ENCODE measurements at regions not wholly inside any gene's neighbourhood (a gene's known extent, or its start where the extent isn't known, plus 50 kb on each side); places are given as distances from the start of the nearest gene placed in this dataset.

DNA sequence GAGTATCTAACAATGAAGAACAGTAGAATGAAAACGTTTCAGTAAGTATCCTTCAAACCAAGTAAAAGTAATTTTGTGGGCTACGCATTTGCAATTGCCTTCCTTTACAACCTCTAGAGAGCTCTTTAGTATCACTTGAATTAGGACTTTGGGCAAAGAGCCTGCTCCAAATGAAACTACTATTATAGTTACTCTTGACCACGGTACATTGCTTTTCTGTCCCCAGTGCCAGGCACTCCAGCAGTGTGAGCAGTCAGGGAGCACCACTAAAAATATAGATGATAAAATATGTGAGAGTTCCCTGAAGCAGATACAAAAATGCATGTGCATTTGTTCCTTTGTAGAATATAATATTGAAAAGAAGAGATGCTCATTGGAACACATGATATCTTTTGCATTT is 450.1 kb upstream of the MANEA start (continued):
- TF ChIP-seq ZIK1 (CRISPR knock-in tag; IDR thresholded peaks at IDR 0.05; ENCODE audit: borderline replicate concordance, low read depth), result no peak
- TF ChIP-seq ZNF274 (CRISPR knock-in tag; IDR thresholded peaks at IDR 0.05), result no peak
- TF ChIP-seq PRMT3 (CRISPR knock-in tag; IDR thresholded peaks at IDR 0.05; ENCODE audit: borderline replicate concordance, low read depth), result no peak

DNA sequence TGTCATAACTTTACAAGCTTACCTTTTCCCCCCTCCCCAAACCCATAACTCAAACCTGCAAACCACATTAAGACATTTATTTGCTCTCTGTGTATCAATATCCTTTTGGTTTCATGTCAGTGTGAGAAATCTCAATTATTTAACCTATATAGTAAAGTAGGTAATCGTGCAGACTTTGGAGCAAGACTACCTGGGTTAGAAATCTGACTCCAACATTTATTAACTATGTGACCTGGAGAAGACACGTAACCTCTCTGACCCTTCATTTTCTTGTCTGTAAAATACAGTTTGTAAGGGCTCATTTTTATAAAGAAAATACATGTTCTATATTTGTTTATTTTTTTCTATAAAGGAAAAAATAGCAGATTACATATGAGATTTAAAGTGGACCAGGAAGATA is 448.9 kb upstream of the MANEA start:
- Histone ChIP-seq H3K79me2 (ENCODE audit: insufficient read depth, low read length) (no peaks in the 10 kb centered on the region), H3K9me3 (ENCODE audit: low read length) (no peaks in the 10 kb centered on the region), H3K9ac (ENCODE audit: insufficient read depth, low read depth, low read length) (no peak overlapping the region), H3K27ac (ENCODE audit: extremely low read length, insufficient read depth, low read length) (no peak overlapping the region), H3K4me1 (ENCODE audit: insufficient read depth, low read length) (no peaks in the 10 kb centered on the region), H3K4me3 (replicated peaks in 1 of 3; ENCODE audit: insufficient read depth in 1 of 3, low read depth in 2 of 3, low read length in 3 of 3) (no peak overlapping the region), H4K20me1 (ENCODE audit: insufficient read depth, low read length) (no peaks in the 10 kb centered on the region), H2AFZ (ENCODE audit: low read length) (no peak overlapping the region), H3K36me3 (replicated peaks in 1 of 2; ENCODE audit: control insufficient read depth in 1 of 2, insufficient read depth in 2 of 2, low read length in 2 of 2) (no peaks in the 10 kb centered on the region), H3K4me2 (ENCODE audit: low read depth, low read length) (no peak overlapping the region), H3K27me3 (ENCODE audit: control insufficient read depth in 1 of 2, insufficient read depth in 2 of 2, low read length in 2 of 2) (no peaks in the 10 kb centered on the region)
- ChIA-PET POLR2A (no interaction called here), CTCF (ENCODE audit: low intra/inter-chr PET ratio, low total read pairs) (no interaction called here)
- intact Hi-C loops (cut with micrococcal nuclease; ENCODE audit: unreplicated experiment) (no loop called here), in situ Hi-C loops (cut with HindIII; ENCODE audit: extremely low pct_ligation_motif_present, low pct_unique_long_range_greater_than_20kb) (no loop called here)
- WGBS (ENCODE audit: low lambda C conversion rate), result 1% methylated on average over 2 of the region's 2 CpGs
- FAIRE-seq (no peak), ATAC-seq (no peak), DNase-seq (ENCODE audit: low spot score) (no peak)
- BruUV-seq (replicated peaks), result no TSS peak
- TF ChIP-seq SSRP1 (CRISPR knock-in tag; IDR thresholded peaks at IDR 0.05) (no peak), MXD4 (CRISPR knock-in tag; IDR thresholded peaks at IDR 0.05) (no peak), PRMT3 (CRISPR knock-in tag; IDR thresholded peaks at IDR 0.05; ENCODE audit: borderline replicate concordance, low read depth) (no peak), PAX8 (CRISPR knock-in tag; IDR thresholded peaks at IDR 0.05; ENCODE audit: borderline replicate concordance) (no peak), ZSCAN20 (CRISPR knock-in tag; IDR thresholded peaks at IDR 0.05; ENCODE audit: borderline replicate concordance) (no peak), HDAC6 (IDR thresholded peaks at IDR 0.05; ENCODE audit: low read depth, low read length) (no peak), CHCHD3 (CRISPR knock-in tag; IDR thresholded peaks at IDR 0.05) (no peak), KAT8 (CRISPR knock-in tag; IDR thresholded peaks at IDR 0.05) (no peak), ZNF615 (CRISPR knock-in tag; IDR thresholded peaks at IDR 0.05; ENCODE audit: borderline replicate concordance) (no peak), MEIS1 (CRISPR knock-in tag; IDR thresholded peaks at IDR 0.05; ENCODE audit: borderline replicate concordance) (no peak), ETV6 (CRISPR knock-in tag; conservative IDR thresholded peaks at IDR 0.05) (no peak), CCAR2 (optimal IDR thresholded peaks at IDR 0.05; ENCODE audit: low read depth, low read length) (no peak), ARNT2 (CRISPR knock-in tag; IDR thresholded peaks at IDR 0.05; ENCODE audit: low read depth) (no peak)
- TF ChIP-seq, protein P1, sequence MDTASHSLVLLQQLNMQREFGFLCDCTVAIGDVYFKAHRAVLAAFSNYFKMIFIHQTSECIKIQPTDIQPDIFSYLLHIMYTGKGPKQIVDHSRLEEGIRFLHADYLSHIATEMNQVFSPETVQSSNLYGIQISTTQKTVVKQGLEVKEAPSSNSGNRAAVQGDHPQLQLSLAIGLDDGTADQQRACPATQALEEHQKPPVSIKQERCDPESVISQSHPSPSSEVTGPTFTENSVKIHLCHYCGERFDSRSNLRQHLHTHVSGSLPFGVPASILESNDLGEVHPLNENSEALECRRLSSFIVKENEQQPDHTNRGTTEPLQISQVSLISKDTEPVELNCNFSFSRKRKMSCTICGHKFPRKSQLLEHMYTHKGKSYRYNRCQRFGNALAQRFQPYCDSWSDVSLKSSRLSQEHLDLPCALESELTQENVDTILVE (CRISPR knock-in tag; IDR thresholded peaks at IDR 0.05), result no peak
- TF ChIP-seq, protein P2, sequence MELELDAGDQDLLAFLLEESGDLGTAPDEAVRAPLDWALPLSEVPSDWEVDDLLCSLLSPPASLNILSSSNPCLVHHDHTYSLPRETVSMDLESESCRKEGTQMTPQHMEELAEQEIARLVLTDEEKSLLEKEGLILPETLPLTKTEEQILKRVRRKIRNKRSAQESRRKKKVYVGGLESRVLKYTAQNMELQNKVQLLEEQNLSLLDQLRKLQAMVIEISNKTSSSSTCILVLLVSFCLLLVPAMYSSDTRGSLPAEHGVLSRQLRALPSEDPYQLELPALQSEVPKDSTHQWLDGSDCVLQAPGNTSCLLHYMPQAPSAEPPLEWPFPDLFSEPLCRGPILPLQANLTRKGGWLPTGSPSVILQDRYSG (CRISPR knock-in tag; IDR thresholded peaks at IDR 0.05), result no peak
- TF ChIP-seq, protein P3, sequence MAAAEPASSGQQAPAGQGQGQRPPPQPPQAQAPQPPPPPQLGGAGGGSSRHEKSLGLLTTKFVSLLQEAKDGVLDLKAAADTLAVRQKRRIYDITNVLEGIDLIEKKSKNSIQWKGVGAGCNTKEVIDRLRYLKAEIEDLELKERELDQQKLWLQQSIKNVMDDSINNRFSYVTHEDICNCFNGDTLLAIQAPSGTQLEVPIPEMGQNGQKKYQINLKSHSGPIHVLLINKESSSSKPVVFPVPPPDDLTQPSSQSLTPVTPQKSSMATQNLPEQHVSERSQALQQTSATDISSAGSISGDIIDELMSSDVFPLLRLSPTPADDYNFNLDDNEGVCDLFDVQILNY (CRISPR knock-in tag; conservative IDR thresholded peaks at IDR 0.05), result no peak
- TF ChIP-seq, protein P4, sequence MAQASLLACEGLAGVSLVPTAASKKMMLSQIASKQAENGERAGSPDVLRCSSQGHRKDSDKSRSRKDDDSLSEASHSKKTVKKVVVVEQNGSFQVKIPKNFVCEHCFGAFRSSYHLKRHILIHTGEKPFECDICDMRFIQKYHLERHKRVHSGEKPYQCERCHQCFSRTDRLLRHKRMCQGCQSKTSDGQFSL (CRISPR knock-in tag; IDR thresholded peaks at IDR 0.05), result no peak
